DND-41 (cell line): ENCODE measurements at regions not wholly inside any gene's neighbourhood (a gene's known extent, or its start where the extent isn't known, plus 50 kb on each side); places are given as distances from the start of the nearest gene placed in this dataset.

ENCODE experiments used
- EZH2 ChIP-seq: IDR thresholded peaks from 3 replicates; pipeline ENCODE4 v1.6.1; 2012; ENCODE audit warnings: borderline replicate concordance, low read depth, mild to moderate bottlenecking, moderate library complexity, low read length, inconsistent platforms; ENCODE audit not compliant: severe bottlenecking
- TF ChIP-seq, protein P1 (sequence below): IDR thresholded peaks from 2 replicates; pipeline ENCODE4 v1.5.1; 2012; ENCODE audit warnings: borderline replicate concordance, low read length, moderate library complexity, mild to moderate bottlenecking; ENCODE audit not compliant: poor library complexity, severe bottlenecking; ENCODE audit errors: extremely low read depth

DNA sequence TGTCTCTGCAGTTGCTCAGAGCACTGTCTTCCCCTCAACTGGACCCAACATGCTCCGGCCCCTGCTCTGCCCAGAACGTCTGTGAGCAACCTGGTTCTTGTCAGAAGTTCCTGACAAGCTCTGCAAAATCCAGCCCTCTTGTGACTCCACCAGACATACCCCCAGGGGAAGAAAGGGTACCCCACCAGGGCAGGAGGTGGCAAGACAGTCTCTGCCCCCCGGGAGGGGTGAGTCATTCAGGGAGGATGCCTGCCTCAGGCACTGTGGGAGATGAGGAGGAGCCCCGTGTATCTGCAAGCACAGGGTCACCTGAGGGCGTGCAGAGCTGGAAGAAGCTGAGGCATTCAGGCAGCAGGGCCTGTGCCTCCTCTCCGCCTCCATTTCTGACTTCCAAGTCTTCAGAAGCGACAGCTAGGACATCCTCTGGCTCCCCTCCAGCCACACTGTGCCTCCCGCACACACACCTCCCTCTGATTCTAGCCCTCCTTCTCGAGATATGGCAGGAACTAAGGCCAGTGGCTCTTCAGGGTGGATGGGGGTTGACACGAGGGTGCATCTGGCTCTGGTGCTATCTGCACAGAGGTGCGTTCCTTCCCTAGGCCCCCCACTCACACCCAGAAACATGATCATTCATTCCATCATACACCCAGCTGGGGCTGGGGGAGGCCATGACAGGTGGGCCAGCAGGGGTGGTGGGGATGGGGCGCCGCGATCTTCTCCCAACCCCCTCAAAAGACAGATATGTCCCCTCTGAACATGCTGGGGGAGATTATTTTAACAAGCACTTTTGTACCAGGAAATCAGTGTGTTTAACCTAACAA lies 222.2 kb downstream of the CYP26B1 start:
- TF ChIP-seq, protein P1, sequence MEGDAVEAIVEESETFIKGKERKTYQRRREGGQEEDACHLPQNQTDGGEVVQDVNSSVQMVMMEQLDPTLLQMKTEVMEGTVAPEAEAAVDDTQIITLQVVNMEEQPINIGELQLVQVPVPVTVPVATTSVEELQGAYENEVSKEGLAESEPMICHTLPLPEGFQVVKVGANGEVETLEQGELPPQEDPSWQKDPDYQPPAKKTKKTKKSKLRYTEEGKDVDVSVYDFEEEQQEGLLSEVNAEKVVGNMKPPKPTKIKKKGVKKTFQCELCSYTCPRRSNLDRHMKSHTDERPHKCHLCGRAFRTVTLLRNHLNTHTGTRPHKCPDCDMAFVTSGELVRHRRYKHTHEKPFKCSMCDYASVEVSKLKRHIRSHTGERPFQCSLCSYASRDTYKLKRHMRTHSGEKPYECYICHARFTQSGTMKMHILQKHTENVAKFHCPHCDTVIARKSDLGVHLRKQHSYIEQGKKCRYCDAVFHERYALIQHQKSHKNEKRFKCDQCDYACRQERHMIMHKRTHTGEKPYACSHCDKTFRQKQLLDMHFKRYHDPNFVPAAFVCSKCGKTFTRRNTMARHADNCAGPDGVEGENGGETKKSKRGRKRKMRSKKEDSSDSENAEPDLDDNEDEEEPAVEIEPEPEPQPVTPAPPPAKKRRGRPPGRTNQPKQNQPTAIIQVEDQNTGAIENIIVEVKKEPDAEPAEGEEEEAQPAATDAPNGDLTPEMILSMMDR: no peak
- TF ChIP-seq EZH2: no peak
